ENCODE measurements at regions not wholly inside any gene's neighbourhood (a gene's known extent, or its start where the extent isn't known, plus 50 kb on each side); places are given as distances from the start of the nearest gene placed in this dataset.

DNA sequence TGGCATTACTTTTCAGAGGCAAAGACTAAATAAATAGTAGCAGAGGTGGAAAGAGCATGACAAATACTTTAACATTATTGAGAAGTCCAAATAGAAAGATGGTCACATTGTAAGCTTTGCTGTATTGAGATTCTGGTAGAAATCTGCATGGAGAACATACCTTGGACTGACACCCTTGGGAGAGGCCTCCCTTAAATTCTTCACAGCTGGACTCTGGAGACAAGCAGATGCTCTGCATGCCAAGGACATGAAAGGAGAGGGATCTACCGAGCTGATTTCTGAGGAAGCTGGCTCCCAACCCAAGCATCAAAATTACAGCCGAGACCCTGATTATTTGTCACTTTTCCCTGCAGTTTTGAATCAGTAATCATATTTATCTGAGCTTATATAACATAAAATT, 212.5 kb upstream of the COL8A1 start:
- TF ChIP-seq, protein P1, sequence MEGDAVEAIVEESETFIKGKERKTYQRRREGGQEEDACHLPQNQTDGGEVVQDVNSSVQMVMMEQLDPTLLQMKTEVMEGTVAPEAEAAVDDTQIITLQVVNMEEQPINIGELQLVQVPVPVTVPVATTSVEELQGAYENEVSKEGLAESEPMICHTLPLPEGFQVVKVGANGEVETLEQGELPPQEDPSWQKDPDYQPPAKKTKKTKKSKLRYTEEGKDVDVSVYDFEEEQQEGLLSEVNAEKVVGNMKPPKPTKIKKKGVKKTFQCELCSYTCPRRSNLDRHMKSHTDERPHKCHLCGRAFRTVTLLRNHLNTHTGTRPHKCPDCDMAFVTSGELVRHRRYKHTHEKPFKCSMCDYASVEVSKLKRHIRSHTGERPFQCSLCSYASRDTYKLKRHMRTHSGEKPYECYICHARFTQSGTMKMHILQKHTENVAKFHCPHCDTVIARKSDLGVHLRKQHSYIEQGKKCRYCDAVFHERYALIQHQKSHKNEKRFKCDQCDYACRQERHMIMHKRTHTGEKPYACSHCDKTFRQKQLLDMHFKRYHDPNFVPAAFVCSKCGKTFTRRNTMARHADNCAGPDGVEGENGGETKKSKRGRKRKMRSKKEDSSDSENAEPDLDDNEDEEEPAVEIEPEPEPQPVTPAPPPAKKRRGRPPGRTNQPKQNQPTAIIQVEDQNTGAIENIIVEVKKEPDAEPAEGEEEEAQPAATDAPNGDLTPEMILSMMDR (IDR thresholded peaks at IDR 0.05; ENCODE audit: control insufficient read depth, insufficient read depth, low read depth, low read length, missing control alignments) = no peak
- H3K4me3 ChIP-seq (ENCODE audit: control insufficient read depth, low read depth, low read length) = no peak overlapping the region
- no peak for DNase-seq (ENCODE audit: low read depth)

DNA sequence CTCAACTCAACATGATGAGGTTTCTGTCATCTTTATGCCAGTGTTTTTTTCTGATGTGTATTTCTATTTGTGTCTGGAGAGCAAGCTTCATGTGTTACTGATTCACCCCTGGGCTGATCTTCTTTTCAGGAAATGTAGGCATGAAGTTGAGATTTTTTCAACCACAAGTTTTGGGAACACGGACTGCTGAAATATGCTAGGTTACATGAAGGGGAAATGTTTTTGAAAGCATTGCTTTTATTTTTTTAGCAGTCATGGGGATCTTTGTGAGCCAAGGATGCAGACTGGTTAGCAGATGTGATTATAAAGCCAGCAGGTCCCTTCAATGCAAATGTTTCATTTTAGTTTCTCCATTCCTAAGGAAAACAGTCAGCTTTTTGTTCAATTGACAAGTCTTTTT, 219.3 kb upstream of the COL8A1 start:
- TF ChIP-seq, protein P1 (IDR thresholded peaks at IDR 0.05; ENCODE audit: control insufficient read depth, insufficient read depth, low read depth, low read length, missing control alignments) = no peak
- DNase-seq (ENCODE audit: low read depth) = peak; percentile 71
- H3K4me3 ChIP-seq (ENCODE audit: control insufficient read depth, low read depth, low read length) = no peak overlapping the region

DNA sequence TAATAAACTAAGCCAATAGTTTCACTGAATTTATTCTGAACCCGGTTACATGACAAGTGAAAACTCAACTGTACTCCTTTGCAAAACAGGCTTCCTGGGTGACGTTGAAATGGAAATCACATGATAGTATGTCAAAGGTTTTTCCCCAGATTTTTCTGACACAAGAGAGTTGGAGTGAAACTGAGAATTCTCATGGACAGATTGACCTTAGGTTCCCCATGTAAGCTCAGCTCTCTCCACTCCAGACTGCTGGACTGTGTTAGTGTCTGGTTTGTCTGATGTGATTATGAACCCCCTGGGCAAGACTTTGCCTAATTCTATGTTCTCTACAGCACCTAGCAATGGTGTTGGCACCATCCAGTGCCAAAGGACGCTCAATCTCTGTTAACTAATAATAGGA, 219.7 kb upstream of the COL8A1 start:
- DNase-seq (ENCODE audit: low read depth) = no peak
- no peak overlapping the region for H3K4me3 ChIP-seq (ENCODE audit: control insufficient read depth, low read depth, low read length)
- TF ChIP-seq, protein P1 (IDR thresholded peaks at IDR 0.05; ENCODE audit: control insufficient read depth, insufficient read depth, low read depth, low read length, missing control alignments) = no peak

DNA sequence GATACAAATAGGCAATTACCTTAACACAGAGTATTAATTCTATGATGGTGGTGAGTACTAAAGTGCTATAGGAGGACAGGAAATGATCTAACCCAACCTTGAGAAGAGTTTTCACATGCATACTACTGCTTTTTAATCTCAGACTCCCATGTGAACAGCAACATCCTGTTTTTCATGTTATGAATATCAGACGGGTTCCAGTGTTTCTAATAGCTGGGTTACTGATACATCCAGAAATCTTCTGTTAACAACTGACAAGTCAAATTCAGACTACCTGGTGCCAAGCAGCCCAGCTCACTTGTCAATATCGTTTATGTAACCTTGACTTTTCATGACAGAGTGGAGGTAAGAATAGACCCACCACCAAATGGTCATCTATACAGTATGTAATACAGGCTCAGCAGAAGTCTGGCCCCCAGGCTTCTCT, 220.2 kb upstream of the COL8A1 start:
- no peak for DNase-seq (ENCODE audit: low read depth)
- TF ChIP-seq, protein P1 (IDR thresholded peaks at IDR 0.05; ENCODE audit: control insufficient read depth, insufficient read depth, low read depth, low read length, missing control alignments) = no peak
- H3K4me3 ChIP-seq (ENCODE audit: control insufficient read depth, low read depth, low read length) = no peak overlapping the region

DNA sequence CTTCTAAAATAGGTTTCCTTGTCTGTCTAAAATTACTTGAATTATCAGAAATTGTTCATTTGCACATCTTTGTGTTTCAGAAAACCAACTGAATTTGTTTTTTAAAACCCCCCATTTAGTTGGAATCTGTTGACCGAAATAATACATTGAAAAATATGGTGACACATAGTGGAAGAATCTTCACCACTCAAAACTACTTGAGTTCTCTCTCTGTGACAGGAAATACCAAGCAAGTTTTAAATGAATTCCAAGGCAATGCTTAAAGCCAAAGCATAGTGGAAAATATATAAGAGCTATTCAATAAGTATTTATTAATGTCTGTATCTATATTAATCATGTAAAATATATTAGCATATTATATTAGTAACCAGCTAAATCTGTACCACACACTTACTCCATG, 224.9 kb upstream of the COL8A1 start:
- no peak overlapping the region for H3K4me3 ChIP-seq (ENCODE audit: control insufficient read depth, low read depth, low read length)
- TF ChIP-seq, protein P1 (IDR thresholded peaks at IDR 0.05; ENCODE audit: control insufficient read depth, insufficient read depth, low read depth, low read length, missing control alignments) = no peak
- DNase-seq (ENCODE audit: low read depth) = no peak

DNA sequence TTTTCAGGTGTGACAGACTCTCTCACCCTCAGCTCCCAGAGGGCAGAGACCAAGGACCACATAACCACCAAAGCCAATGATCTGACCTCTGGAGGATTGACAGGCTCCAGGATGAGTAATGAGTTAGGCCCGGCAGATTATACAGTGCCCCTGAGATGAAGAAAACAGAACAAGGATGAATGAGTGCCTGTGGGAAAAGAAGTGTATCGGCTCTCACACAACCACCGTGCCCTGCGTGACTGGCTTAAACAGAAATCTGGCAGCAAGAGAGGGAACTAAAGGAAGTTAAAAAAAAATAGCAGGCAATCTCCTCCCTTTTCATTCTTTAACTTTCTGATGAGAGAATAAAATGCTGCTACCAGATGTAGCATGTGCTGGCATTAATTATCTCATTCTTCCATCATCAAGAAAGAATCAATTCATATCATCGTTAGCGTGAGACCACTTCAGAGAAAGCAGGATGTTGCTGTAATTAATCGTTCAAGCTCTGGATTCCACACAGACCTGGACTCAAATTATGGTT, 227.5 kb upstream of the COL8A1 start:
- DNase-seq (ENCODE audit: low read depth) = peak; percentile 96
- TF ChIP-seq, protein P1 (IDR thresholded peaks at IDR 0.05; ENCODE audit: control insufficient read depth, insufficient read depth, low read depth, low read length, missing control alignments) = no peak
- H3K4me3 ChIP-seq (ENCODE audit: control insufficient read depth, low read depth, low read length) = no peak overlapping the region

DNA sequence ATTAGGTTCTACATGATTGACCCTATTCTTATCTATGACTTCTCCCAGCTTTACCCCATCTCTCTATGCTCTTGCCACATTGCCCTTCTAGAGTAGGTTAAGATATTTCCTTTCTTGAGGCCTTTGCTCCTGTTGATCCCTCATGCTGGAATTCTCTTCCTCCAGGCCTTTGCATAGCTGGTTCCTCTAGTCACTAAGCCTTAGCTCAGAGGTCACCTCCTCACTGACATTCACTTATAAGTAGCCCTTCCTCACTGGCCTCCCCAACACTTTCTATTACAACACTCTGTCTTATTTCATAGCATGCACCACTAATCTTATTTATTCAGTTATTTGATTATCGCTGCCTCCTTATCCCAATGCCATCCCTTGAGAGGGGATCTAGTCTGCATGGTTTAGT, 228.4 kb upstream of the COL8A1 start:
- no peak overlapping the region for H3K4me3 ChIP-seq (ENCODE audit: control insufficient read depth, low read depth, low read length)
- DNase-seq (ENCODE audit: low read depth) = no peak
- TF ChIP-seq, protein P1 (IDR thresholded peaks at IDR 0.05; ENCODE audit: control insufficient read depth, insufficient read depth, low read depth, low read length, missing control alignments) = no peak

Measured in AG09309 (cell line).